ENCODE measurements at regions not wholly inside any gene's neighbourhood (a gene's known extent, or its start where the extent isn't known, plus 50 kb on each side); places are given as distances from the start of the nearest gene placed in this dataset.
"Not testable (repeated sequence)": the region's sequence is repeated elsewhere in the genome, so short reads cannot be mapped to it uniquely, and the experiment has no call there.

- no peak for DNase-seq
Observed at GRCh38 chr2:21353879-21354679, 230.3 kb downstream of the TDRD15 start.

DNA sequence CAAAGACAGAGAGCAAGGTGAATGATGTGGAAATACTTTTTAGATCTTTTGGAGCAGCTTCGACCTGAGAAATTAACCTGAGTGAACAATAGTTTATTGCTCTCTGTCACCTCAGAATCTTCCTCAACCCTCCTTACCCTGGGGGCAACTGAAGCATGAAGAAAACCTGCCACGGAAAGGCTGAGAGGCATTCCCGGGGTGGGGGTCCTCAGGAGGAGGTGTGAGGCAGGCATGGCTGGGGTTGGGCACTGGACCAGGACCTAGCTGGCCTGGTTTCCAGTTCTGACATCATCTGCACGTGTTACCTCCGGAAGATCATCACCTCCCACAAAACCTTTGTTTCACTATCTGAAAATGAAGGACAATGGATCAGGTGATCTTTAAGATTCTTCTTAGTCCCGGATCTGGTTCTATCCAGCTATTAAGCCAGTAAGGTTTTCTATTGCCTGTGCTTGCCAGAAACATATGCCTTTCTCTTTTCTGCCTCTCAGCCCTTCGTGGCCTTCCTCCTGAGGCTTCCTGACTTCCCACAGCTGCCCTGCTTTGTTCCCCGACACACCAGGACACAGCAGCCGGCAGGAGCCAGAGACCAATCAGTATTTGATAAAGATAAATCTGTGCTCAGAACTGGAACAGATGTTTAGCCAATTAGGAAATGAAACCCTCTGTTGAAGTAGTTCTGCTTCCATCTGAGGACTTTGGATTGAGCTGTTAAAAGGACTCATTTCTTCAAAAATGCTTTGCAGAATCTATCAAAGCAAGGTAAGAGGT is 232.5 kb downstream of the TDRD15 start:
- no peak for DNase-seq

DNA sequence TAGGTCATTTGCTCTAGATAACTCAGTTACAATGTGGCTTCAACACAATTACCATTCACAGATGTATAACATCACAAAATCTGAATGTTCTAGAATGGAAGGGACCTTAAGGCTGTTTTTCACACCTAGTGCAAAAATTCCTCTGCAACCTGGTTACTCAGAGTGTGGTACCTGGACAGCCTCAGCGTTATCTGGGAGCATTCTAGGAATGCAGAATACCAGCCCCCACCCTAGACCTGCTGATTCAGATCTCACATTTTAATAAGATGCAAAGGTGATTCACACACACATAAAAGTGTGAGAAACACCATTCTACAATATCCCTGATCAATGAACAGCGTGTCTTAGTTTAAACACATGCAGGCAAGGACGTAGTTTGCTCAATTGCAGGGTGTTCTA is 233.1 kb downstream of the TDRD15 start:
- DNase-seq = no peak

- no peak for DNase-seq
Observed at GRCh38 chr2:21358976-21359375, 235.2 kb downstream of the TDRD15 start.

GRCh38 chr2:21361384-21361783 is 237.6 kb downstream of the TDRD15 start:
- DNase-seq = no peak

GRCh38 chr2:21361957-21362486 is 238.3 kb downstream of the TDRD15 start:
- no peak for DNase-seq

GRCh38 chr2:21363364-21363763 is 239.6 kb downstream of the TDRD15 start:
- DNase-seq = no peak

DNA sequence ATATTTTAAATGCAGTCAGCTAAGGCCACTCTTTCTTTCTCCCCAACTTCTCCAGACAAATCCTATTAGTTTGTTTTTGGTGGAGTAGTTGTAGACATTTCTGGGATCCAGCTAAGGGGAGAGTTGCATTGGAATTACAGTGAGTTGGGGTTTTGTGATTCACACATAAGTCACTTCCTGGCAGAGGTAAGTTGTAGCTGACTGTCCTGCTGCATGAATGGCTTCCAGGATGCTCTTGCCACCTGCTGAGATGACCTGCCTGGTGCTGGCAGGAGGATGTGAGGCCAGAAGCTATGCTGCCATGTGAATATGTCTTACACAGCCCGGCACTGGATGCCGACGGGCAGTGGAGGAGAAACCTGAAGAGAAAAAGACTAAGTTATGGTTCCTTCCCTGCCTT is 243.7 kb downstream of the TDRD15 start:
- DNase-seq = no peak

DNA sequence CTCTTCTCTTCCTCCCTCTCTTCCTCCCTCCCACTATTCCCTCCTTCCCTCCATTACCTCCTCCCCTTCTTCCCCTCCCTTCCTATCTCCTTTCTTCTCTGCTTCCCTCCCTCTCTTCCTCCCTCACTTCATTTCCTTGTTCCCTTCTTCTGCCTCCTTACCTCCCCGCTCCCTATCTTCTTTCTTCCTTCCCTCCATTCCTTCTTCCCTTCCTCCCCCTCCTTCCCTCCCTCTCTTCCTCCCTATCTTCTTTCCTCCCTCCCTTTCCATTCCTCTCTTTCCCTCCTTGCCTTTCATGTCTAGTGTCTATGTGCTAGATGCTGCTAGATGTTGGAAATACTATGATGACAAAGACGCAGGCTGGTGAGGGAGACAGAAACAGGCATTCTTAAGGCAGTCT is 246.0 kb downstream of the TDRD15 start:
- no peak for DNase-seq

- no peak for DNase-seq
Observed at GRCh38 chr2:21371499-21372003, 247.8 kb downstream of the TDRD15 start.

- peak; percentile 3 for DNase-seq
Observed at GRCh38 chr2:21372654-21373053, 248.9 kb downstream of the TDRD15 start.

DNA sequence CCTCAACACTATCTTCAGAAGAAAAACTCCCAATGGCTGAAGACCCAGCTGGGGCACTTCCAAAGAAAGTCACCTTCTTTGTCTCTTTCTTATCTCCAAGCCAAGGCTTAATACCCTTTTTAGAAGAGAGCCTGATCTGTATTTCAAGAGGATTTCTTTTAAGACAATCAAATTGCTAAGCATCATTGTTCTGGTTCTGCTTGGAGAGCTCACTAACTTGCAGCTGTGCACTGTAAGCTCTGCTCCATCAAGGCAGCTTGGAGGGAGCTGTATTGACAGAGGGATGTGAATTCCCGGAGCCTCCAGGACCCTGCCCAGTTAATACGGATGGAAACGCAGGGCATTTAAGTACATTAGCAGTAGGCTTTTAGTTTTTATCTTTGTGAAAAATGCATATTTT is 253.1 kb downstream of the TDRD15 start:
- no peak for DNase-seq

DNA sequence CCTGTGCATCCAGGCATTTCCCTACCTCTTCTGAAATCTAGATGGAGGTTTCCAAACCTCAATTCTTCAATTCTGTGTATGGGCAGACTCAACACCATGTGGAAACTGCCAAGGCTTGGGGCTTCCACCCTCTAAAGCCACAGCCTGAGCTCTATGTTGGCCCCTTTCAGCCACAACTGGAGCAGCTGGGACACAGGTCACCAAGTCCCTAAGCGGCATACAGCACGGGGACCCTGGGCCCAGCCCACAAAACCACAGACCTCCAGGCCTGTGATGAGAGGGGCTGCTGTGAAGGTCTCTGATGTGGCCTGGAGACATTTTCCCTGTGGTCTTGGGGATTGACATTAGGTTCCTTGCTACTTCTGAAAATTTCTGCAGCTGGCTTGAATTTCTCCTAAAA is 255.4 kb downstream of the TDRD15 start:
- DNase-seq = no peak

DNA sequence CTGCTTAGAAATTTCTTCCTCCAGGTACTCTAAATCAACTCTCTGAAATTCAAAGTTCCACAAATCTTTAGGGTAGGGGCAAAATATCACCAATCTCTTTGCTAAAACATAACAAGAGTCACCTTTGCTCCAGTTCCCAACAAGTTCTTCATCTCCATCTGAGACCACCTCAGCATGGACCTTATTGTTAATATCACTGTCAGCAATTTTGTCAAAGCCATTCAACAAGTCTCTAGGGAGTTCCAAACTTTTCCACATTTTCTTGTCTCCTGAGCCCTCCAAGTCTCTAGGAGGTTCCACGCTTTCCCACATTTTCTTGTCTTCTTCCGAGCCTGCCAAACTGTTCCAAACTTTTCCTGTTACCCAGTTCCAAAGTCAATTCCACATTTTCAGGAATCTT is 255.9 kb downstream of the TDRD15 start:
- not testable (repeated sequence) for DNase-seq

DNA sequence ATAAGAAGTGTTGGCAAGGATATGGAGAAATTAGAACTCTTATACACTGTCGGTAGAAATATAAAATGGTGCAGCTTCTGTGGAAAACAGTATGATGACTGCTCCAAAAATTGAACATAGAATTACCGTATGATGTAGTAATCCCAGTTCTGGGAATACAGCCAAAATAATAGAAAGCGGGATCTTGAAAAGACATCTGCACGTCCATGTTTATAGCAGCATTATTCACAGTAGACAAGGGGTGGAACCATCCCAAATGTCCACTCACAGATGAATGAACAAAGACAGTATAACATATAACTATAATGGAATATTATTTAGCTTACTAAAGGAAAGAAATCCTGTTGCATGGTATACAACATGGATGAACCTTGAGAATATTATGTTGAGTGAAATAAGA is 257.7 kb downstream of the TDRD15 start:
- DNase-seq = no peak

- DNase-seq = no peak
Observed at GRCh38 chr2:21382701-21383520, 259.1 kb downstream of the TDRD15 start.

DNA sequence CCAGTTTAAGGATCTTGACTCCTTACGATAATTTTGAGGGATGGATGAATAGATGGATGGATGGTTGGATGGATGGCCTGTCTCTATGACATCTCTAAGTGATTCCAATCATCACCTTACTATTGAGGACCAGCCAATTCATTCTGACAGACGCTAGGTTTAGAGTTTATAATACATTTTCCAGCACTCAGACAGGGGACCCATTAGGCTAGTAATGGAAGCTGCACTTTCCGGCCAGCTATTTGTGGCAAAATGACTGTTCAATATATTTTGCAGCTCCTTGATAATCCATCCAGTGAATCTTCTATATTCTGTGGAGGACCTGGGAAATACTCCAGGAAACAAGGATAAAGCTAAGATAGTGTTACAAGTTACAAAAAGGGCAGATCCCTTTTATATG is 262.9 kb downstream of the TDRD15 start:
- no peak for DNase-seq

- DNase-seq = no peak
Observed at GRCh38 chr2:21392649-21393048, 268.9 kb downstream of the TDRD15 start.

- DNase-seq = no peak
Observed at GRCh38 chr2:21393173-21393572, 269.4 kb downstream of the TDRD15 start.

DNA sequence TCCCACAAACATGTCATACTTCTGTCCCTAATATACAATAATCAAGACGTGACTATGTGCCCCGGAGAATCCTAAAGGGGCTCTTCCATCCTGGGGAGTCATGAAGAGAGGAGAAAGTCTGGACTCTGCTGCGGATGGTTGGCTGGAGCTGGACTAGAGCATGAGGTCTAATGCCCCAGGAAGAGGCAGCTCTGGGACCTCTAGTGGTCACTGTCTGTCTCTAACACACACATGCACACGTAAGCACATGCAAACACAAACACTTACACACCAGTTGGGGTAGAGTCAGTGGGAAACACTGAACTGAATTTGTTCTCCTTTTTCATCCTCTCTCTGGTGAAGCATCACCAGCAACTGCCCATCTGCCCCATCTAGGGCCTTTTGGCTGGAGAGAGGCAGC is 271.6 kb downstream of the TDRD15 start:
- DNase-seq = no peak

GRCh38 chr2:21396252-21396651 is 272.5 kb downstream of the TDRD15 start:
- DNase-seq = no peak

- no peak for DNase-seq
Observed at GRCh38 chr2:21401022-21401698, 277.4 kb downstream of the TDRD15 start.

Measured in activated CD4-positive, alpha-beta T cell treated with anti-CD3 and anti-CD28 coated beads for 48 hours (primary cell).